ENCODE measurements at regions not wholly inside any gene's neighbourhood (a gene's known extent, or its start where the extent isn't known, plus 50 kb on each side); places are given as distances from the start of the nearest gene placed in this dataset.

DNA sequence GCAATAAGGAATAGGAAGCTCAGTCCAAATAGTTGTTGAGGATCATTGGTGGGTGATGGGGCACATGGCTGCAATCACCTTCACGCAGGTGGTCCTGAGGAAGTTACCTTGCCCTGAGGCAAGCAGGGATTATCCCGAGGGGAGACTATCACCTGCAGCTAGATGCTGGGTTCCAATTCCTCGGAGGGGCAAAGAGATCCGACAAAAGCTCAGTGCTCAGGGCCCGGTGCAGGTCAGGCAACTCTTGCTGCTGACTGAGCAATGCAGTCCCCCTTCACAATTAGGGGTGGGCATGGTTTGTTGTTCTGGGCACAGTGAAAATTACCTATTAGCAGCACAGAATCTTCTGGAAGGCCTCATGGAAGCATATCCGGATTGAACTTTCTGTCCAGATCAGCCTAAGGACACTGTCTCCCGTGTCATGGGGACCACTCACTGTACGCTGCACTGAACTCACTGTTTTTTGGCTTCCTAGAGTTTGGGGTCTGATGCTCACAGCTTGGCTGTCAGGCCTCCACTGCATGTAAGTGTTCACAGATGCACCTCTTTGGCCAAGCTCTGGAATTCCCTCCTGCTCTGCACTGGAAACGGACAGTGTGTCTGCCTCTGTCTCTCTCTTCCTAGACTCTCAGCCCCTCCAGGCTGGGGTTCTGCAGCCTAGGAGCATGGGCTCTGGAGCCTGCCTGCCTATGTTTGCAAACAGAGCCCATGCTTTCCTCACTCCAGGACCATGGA, 372.7 kb downstream of the ZNF536 start:
- H3K27ac ChIP-seq = no peak overlapping the region
- TF ChIP-seq, protein P1, sequence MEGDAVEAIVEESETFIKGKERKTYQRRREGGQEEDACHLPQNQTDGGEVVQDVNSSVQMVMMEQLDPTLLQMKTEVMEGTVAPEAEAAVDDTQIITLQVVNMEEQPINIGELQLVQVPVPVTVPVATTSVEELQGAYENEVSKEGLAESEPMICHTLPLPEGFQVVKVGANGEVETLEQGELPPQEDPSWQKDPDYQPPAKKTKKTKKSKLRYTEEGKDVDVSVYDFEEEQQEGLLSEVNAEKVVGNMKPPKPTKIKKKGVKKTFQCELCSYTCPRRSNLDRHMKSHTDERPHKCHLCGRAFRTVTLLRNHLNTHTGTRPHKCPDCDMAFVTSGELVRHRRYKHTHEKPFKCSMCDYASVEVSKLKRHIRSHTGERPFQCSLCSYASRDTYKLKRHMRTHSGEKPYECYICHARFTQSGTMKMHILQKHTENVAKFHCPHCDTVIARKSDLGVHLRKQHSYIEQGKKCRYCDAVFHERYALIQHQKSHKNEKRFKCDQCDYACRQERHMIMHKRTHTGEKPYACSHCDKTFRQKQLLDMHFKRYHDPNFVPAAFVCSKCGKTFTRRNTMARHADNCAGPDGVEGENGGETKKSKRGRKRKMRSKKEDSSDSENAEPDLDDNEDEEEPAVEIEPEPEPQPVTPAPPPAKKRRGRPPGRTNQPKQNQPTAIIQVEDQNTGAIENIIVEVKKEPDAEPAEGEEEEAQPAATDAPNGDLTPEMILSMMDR (IDR thresholded peaks at IDR 0.05) = no peak
- no peak for TF ChIP-seq EP300 (IDR thresholded peaks at IDR 0.05)
- TF ChIP-seq POLR2AphosphoS5 (IDR thresholded peaks at IDR 0.05) = no peak
- H3K27me3 ChIP-seq = peaks cover 23% of the 10 kb centered on the region
- no peaks in the 10 kb centered on the region for H3K36me3 ChIP-seq
- ATAC-seq = no peak
- H3K4me1 ChIP-seq = no peaks in the 10 kb centered on the region
- H3K4me3 ChIP-seq = no peak overlapping the region
- WGBS, 2 donors (ENCODE audit: low coverage in 1 of 2) = 82 to 93% methylated on average over 2 to 5 of the region's 9 CpGs
- peaks cover 0 to 11% (median 0%) of the 10 kb centered on the region in 3 donors for H3K9me3 ChIP-seq

DNA sequence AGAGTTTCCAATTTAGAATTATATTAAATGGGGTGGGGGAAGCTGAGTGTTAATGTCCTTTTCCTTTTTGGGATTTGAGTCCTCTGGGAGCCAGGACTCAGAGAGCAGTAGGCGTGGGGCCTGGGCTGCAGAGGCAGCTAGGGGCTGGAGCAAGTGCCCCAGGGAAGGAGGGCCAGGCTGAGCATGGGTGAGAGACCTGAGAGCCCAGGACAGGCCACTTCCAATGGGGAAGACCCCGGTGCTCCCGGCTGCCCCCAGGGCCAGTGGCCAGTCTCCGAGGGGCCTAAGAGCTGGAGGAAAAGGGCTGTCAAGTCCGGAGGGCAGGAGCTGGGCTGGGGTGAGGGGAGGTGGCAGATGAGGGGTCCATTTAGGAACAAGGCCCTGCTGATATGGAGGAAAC, 371.5 kb downstream of the ZNF536 start:
- ATAC-seq = no peak
- peaks cover 23% of the 10 kb centered on the region for H3K27me3 ChIP-seq
- no peak overlapping the region for H3K27ac ChIP-seq
- H3K4me3 ChIP-seq = no peak overlapping the region
- H3K36me3 ChIP-seq = no peaks in the 10 kb centered on the region
- H3K4me1 ChIP-seq = no peaks in the 10 kb centered on the region
- TF ChIP-seq, protein P1 (IDR thresholded peaks at IDR 0.05) = no peak
- no peak for TF ChIP-seq POLR2A (IDR thresholded peaks at IDR 0.05)
- no peak for TF ChIP-seq POLR2AphosphoS5 (IDR thresholded peaks at IDR 0.05)
- no peak for TF ChIP-seq EP300 (IDR thresholded peaks at IDR 0.05)
- WGBS, 2 donors (ENCODE audit: low coverage in 1 of 2) = 54 to 97% methylated on average over 2 to 4 of the region's 5 CpGs
- no peaks in the 10 kb centered on the region for H3K9me3 ChIP-seq

DNA sequence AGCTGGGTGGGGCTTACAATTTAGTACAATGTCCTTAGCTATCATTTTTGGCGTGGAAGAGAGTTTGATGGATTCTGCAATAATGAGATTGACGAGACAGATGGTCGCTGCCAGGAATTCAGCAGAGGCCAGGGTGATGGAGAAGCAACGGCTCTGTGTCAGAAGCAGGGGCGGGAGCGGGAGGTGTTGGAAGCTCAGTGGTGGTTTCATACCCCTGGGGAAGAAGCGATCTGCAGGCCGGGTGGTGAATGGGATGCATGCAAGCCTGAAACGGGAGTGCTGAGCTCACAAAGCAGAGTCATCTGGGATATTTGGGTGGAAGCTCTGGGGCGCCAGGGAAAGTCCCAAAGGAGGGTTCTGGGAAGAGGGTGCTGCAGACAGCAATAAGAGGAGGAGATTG, 370.8 kb downstream of the ZNF536 start:
- WGBS, 2 donors (ENCODE audit: low coverage in 1 of 2) = 38 to 44% methylated on average over 4 to 10 of the region's 10 CpGs
- TF ChIP-seq EP300 (IDR thresholded peaks at IDR 0.05) (no peak), POLR2A (IDR thresholded peaks at IDR 0.05) (no peak), POLR2AphosphoS5 (IDR thresholded peaks at IDR 0.05) (no peak)
- TF ChIP-seq, protein P1 (IDR thresholded peaks at IDR 0.05) = no peak

DNA sequence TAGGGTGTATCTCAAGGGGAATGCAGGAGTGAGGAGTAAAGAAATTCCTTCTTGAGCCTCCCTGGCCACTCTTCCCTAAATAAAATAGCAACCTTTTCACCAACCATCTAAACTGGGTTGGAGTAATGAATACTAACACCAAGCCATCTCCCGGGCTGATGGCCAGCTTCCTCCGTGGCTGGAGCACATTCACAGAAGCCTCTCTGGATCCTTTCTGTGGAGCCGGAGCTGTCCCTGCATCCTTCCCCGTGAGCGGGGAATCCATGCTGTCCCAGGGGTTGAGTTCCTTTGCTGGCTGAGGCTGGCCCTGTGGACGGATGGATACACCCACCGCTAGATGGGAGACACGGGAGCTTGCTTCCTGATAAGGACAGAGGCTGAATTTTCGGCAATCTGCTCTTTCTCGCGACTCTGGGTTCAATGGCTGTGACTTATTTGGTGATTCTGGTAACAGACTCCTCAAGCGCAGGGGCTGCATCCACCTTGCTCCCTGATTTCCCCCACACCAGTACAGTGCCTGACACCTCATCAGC, 370.3 kb downstream of the ZNF536 start:
- 40 to 80% methylated on average over 1 of the region's 12 CpGs for WGBS, 2 donors (ENCODE audit: low coverage in 1 of 2)
- no peak for TF ChIP-seq EP300 (IDR thresholded peaks at IDR 0.05)
- TF ChIP-seq, protein P1 (IDR thresholded peaks at IDR 0.05) = no peak
- no peak for TF ChIP-seq POLR2AphosphoS5 (IDR thresholded peaks at IDR 0.05)
- no peaks in the 10 kb centered on the region for H3K36me3 ChIP-seq
- no peaks in the 10 kb centered on the region for H3K4me1 ChIP-seq
- H3K9me3 ChIP-seq = no peaks in the 10 kb centered on the region
- peaks cover 23% of the 10 kb centered on the region for H3K27me3 ChIP-seq
- no peak overlapping the region for H3K4me3 ChIP-seq
- H3K27ac ChIP-seq = no peak overlapping the region
- no peak for ATAC-seq

More for the DNA sequence above, 370.8 kb downstream of the ZNF536 start:
- H3K27ac ChIP-seq = no peak overlapping the region
- H3K27me3 ChIP-seq = peaks cover 23% of the 10 kb centered on the region
- H3K36me3 ChIP-seq = no peaks in the 10 kb centered on the region
- H3K4me3 ChIP-seq = no peak overlapping the region
- no peaks in the 10 kb centered on the region for H3K9me3 ChIP-seq
- no peaks in the 10 kb centered on the region for H3K4me1 ChIP-seq
- ATAC-seq = no peak

DNA sequence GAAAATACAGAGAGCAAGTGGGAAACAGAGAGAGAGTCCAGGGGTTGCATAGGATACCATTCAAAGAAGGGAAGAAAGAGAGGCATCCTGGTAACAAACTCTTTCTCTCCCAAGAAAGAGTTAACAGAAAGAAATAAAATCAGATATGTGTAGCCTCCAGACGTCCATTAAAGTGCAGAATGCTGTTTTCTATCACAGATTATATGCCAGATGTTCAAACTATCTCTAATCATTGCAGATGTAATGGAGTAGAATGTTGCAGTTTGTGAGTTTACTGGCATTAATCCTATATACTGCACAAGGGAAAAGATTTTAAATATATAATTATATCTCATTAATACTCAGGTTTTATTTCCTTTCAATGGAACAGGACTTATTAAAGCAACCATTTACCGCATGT, 369.4 kb downstream of the ZNF536 start:
- 41 to 55% methylated on average over 2 of the region's 2 CpGs for WGBS, 2 donors (ENCODE audit: low coverage in 1 of 2)
- Histone ChIP-seq H3K27me3 (peaks cover 23% of the 10 kb centered on the region), H3K27ac (no peak overlapping the region), H3K4me1 (no peaks in the 10 kb centered on the region), H3K36me3 (no peaks in the 10 kb centered on the region), H3K9me3 (no peaks in the 10 kb centered on the region), H3K4me3 (no peak overlapping the region)
- no peak for ATAC-seq
- TF ChIP-seq, protein P1 (IDR thresholded peaks at IDR 0.05) = no peak
- TF ChIP-seq POLR2A (IDR thresholded peaks at IDR 0.05) (no peak), EP300 (IDR thresholded peaks at IDR 0.05) (no peak), POLR2AphosphoS5 (IDR thresholded peaks at IDR 0.05) (no peak)

Measured in gastroesophageal sphincter (tissue), 4 donors.